Memory B cell (primary cell): ENCODE measurements at regions not wholly inside any gene's neighbourhood (a gene's known extent, or its start where the extent isn't known, plus 50 kb on each side); places are given as distances from the start of the nearest gene placed in this dataset.

Experiments
- ATAC-seq: fragments of 150-1000 bp; cut with Tn5 transposase; 2 replicates; pipeline ENCODE4 v1.10.0; 2021; ENCODE audit warnings: low read depth, mild to moderate bottlenecking, moderate library complexity
- DNase-seq, 2 donors: peaks; one replicate each; pipeline ENCODE4 v3.0.0; 2022; ENCODE audit warnings: low spot score in 2 of 2
- H3K27ac Mint-ChIP-seq: one replicate; pipeline ENCODE4 v1.8.0; 2022; ENCODE audit warnings: mild to moderate bottlenecking, moderate library complexity, mixed read lengths
- H3K27me3 Mint-ChIP-seq: one replicate; pipeline ENCODE4 v1.8.0; 2022; ENCODE audit warnings: mixed read lengths
- H3K36me3 Mint-ChIP-seq: one replicate; pipeline ENCODE4 v1.8.0; 2022; ENCODE audit warnings: mild to moderate bottlenecking, mixed read lengths
- H3K4me1 Mint-ChIP-seq: one replicate; pipeline ENCODE4 v1.8.0; 2022; ENCODE audit warnings: mixed read lengths
- H3K4me3 Mint-ChIP-seq: one replicate; pipeline ENCODE4 v1.8.0; 2022; ENCODE audit warnings: mild to moderate bottlenecking, moderate library complexity, mixed read lengths
- H3K9me3 Mint-ChIP-seq: one replicate; pipeline ENCODE4 v1.8.0; 2022; ENCODE audit warnings: mixed read lengths

DNA sequence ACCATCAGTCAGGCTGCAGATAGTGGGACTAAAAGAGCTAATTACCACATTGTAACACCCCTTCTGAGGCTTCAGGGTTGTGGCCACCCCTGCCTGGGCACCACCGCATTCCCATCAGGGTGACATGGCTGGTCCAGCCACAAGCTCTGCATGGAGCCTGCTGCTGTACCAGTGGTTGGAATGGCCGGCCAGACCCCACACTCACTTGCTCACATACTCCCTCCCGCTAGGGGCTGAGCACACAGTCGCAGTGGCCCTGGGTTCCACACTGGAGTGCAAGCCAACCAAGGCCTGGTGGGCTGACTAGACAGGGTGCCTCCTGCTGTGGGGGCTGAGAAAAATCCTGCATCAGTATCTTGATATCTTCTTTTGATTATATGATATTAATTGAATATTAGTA is 182.8 kb upstream of the STK17B start:
- Mint-ChIP-seq H3K4me1 (peaks cover 2% of the 10 kb centered on the region), H3K27ac (no peak overlapping the region), H3K36me3 (peaks cover 7% of the 10 kb centered on the region), H3K27me3 (peaks cover 9% of the 10 kb centered on the region), H3K9me3 (peaks cover 8% of the 10 kb centered on the region), H3K4me3 (no peak overlapping the region)
- DNase-seq (no peak), ATAC-seq (no peak)

DNA sequence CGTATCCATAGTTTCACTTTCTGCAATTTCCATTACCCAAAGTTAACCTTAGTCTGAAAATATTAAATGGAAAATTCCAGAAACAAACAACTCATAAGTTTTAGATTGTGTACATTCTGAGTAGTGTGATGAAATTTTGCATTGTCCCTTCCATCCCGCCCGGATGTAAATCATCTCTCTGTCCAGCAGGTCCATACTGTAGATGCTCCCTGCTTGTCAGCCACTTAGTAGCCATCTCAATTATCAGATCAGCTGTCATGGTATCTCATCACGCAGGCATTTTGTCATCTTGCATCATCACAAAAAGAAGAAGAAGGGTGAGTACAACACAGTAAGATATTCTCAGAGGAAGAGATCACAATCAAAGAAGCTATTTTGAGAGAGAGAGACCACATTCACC is 185.0 kb upstream of the STK17B start:
- Mint-ChIP-seq H3K27ac (no peak overlapping the region), H3K36me3 (peaks cover 7% of the 10 kb centered on the region), H3K9me3 (peaks cover 8% of the 10 kb centered on the region), H3K4me1 (peaks cover 2% of the 10 kb centered on the region), H3K4me3 (no peak overlapping the region), H3K27me3 (peaks cover 6% of the 10 kb centered on the region)
- ATAC-seq = no peak
- no peak for DNase-seq

DNA sequence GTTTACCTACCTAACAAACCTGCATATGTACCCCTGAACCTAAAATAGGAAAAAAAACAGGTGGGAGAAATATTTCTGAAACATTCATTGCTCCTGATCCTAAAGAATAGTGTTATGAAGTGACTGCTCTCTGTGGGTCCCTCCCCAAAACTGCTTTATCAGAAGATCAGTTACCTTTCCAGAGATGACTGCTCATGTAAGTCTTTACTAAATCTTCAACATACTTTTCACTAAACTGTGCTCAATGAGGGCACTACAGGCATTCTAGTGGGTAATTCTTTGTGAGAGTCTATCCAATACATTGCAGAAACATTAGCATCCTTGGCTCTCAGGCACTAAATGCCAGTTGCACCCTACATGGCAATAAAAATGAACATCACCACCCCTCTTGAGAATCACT is 189.3 kb upstream of the STK17B start:
- ATAC-seq (no peak), DNase-seq (no peak)
- no peak overlapping the region for H3K4me3 Mint-ChIP-seq
- H3K4me1 Mint-ChIP-seq = peaks cover 2% of the 10 kb centered on the region
- no peaks in the 10 kb centered on the region for H3K36me3 Mint-ChIP-seq
- no peak overlapping the region for H3K27ac Mint-ChIP-seq
- no peaks in the 10 kb centered on the region for H3K9me3 Mint-ChIP-seq
- H3K27me3 Mint-ChIP-seq = peaks cover 2% of the 10 kb centered on the region

DNA sequence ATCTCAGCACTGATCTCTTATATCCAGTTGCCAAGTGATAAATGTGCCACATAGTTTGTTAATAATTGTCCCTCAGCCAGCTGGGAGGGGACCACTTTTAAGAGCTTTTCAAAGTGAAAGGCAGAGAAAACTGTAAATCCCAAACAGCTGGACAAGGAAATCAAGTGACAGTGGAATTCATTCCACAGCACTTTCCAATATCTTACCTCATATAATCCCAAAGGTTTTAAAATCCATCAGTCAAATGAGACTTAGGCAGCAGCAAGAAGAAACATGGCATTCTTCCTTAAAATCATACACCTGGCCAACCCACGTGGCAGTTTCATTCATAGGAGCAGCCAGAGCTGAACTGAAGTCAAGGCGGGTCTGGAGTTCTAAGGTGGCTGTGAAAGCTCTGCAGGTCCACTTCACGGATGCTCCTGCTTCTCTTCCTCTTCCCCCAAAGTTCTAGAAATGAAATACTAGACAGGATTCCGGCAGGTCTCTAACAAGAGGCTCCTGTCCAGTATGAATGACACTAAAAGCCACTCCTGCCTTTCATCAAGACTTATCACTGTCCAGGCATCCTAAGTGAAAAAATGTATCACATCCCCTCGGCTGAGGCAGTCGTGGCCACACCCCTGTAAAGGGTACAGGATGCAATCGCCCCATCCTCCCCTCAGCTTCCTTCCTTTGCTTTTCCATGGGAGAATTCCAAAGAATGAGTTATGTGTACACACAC is 190.4 kb upstream of the STK17B start:
- no peaks in the 10 kb centered on the region for H3K9me3 Mint-ChIP-seq
- no peaks in the 10 kb centered on the region for H3K4me1 Mint-ChIP-seq
- no peak for ATAC-seq
- no peak overlapping the region for H3K27ac Mint-ChIP-seq
- H3K4me3 Mint-ChIP-seq = no peak overlapping the region
- H3K27me3 Mint-ChIP-seq = no peaks in the 10 kb centered on the region
- no peaks in the 10 kb centered on the region for H3K36me3 Mint-ChIP-seq
- no peak for DNase-seq

DNA sequence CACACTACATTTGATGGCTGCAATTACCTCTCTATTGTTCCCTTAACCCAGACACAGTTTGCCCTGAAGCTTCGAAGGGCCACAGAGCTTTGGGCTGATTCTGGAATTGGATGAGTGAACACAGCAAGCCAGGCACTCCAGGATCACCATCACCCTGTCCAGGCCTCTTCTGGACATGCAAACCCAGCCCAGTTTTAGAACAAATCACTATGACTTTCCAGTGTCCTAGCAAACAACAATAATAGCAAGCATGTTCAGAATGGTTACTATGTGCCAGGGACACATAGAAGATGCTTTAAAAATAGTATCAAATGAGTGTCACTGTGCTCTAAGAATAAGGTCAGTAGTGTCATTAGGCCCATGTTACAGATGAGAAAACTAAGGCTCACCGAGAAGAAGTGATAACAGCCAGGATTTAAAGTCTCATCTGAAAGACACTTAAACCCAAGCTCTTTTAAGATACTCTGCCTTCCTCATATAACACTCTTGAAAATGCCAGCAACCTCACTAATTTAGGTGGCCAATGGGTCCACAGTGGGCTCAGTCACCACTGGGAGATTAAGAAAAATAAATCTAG is 191.7 kb upstream of the STK17B start:
- H3K9me3 Mint-ChIP-seq = peaks cover 5% of the 10 kb centered on the region
- ATAC-seq = no peak
- H3K4me1 Mint-ChIP-seq = no peaks in the 10 kb centered on the region
- no peak overlapping the region for H3K27ac Mint-ChIP-seq
- DNase-seq = no peak
- no peak overlapping the region for H3K4me3 Mint-ChIP-seq
- peaks cover 1% of the 10 kb centered on the region for H3K27me3 Mint-ChIP-seq
- no peaks in the 10 kb centered on the region for H3K36me3 Mint-ChIP-seq

DNA sequence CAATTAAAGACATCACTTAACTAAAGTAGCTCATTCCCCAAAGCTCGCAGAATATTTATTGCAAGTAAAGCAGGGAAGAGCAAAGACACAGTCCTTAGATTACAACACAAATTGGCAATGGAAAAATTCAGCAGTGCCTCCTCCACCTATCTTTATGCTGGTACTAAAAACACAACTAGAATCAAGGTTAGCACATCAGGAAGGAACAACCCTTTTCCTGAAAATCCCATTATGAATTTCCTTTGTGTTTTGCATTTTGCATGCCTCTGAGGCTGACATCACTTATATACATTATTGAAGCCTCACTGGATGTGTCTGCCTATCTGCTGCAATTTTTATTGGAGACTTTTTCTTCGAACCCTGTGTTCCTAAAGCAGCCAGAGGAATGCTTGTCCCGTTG is 193.8 kb upstream of the STK17B start:
- DNase-seq (no peak), ATAC-seq (no peak)
- peaks cover 4% of the 10 kb centered on the region for H3K36me3 Mint-ChIP-seq
- no peak overlapping the region for H3K27ac Mint-ChIP-seq
- H3K9me3 Mint-ChIP-seq = peaks cover 10% of the 10 kb centered on the region
- no peak overlapping the region for H3K4me3 Mint-ChIP-seq
- peaks cover 1% of the 10 kb centered on the region for H3K27me3 Mint-ChIP-seq
- H3K4me1 Mint-ChIP-seq = no peaks in the 10 kb centered on the region

DNA sequence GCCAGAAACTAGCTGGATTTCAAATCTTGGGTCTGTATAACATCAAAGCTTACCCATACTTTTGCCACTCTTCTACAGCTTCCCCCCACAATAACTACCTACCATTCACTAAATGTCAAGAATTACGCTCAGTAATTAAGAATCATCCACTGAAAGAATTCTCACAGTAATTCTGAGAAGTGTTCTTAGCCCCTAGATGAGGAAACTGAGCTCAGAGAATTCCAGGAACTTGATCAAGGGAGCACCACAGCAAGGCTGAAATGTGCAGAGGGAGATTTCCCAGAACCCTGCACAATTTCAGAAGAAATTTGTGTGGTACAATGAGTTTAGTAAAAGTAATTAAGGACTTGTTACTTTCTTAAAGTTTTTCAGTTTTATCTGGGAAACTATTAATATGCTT is 194.5 kb upstream of the STK17B start:
- peaks cover 1% of the 10 kb centered on the region for H3K27me3 Mint-ChIP-seq
- H3K4me1 Mint-ChIP-seq = no peaks in the 10 kb centered on the region
- H3K9me3 Mint-ChIP-seq = peaks cover 10% of the 10 kb centered on the region
- DNase-seq (no peak), ATAC-seq (no peak)
- peaks cover 4% of the 10 kb centered on the region for H3K36me3 Mint-ChIP-seq
- no peak overlapping the region for H3K4me3 Mint-ChIP-seq
- no peak overlapping the region for H3K27ac Mint-ChIP-seq

DNA sequence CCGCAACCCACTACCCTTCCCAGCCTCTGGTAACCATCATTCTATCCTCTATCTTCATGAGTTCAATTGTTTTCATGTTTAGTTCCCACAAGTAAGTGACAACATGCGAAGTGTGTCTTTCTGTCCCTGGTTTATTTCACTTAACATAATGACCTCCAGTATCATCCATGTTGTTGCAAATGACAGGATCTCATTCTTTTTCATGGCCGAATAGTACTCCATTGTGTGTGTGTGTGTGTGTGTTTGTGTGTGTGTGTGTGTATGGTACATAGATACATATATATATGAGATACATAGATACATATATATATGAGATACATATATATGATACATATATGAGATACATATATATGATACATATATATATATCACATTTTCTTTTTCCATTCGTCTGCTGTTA is 196.3 kb upstream of the STK17B start:
- no peaks in the 10 kb centered on the region for H3K4me1 Mint-ChIP-seq
- DNase-seq (no peak), ATAC-seq (no peak)
- H3K27me3 Mint-ChIP-seq = peaks cover 1% of the 10 kb centered on the region
- no peak overlapping the region for H3K27ac Mint-ChIP-seq
- no peak overlapping the region for H3K4me3 Mint-ChIP-seq
- H3K36me3 Mint-ChIP-seq = peaks cover 4% of the 10 kb centered on the region
- H3K9me3 Mint-ChIP-seq = peaks cover 10% of the 10 kb centered on the region

DNA sequence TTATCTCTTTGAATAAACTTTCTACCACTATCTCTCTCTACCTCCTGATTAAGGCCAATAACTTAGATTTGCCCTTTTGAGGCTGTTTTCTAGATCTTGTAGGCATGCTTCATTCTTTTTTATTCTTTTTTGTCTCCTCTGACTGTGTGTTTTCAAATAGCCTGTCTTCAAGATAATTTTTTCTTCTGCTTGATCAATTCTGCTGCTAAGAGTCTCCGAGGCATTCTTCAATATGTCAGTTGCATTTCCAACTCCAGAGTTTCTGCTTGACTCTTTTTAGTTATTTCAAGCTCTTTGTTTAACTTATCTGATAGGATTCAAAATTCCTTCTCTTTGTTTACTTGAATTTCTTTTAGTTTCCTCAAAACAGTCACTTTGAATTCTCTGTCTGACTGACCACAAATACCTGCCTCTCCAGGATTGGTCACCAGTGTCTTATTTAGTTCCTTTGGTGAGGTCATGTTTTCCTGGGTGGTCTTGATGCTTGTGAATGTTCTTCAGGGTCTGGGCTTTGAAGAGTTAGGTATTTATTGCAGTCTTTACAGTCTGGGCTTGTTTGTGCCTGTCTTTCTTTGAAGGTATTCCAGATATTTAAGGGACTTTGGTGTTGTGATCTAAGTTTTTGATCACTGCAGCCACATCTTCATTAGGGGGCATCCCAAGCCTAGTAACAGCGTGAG is 197.3 kb upstream of the STK17B start:
- Mint-ChIP-seq H3K27ac (no peak overlapping the region), H3K27me3 (peaks cover 1% of the 10 kb centered on the region), H3K4me3 (no peak overlapping the region)

DNA sequence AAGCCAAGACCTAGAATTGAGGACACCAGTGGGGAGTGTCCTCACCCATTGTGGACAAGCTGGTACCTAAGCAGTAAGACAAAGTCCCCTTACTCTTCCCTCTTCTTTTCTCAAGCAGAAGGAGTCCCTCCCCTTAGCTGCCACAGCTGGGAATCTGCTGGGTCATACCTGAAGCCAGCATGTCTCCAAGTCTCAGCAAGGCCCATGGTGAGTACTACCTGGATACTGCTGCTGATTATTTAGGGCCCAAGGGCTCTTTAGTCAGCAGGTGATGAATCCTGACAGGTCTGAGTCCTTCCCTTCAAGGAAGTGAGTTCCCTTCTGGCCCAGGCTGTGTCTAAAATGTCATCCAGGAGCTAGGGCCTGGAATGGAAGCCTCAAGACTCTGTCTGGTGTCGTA is 198.6 kb upstream of the STK17B start:
- ATAC-seq (no peak), DNase-seq (no peak)
- H3K4me3 Mint-ChIP-seq = no peak overlapping the region
- H3K27ac Mint-ChIP-seq = no peak overlapping the region
- peaks cover 1% of the 10 kb centered on the region for H3K27me3 Mint-ChIP-seq
- H3K4me1 Mint-ChIP-seq = no peaks in the 10 kb centered on the region
- H3K9me3 Mint-ChIP-seq = peaks cover 10% of the 10 kb centered on the region
- H3K36me3 Mint-ChIP-seq = peaks cover 4% of the 10 kb centered on the region

More for the DNA sequence above, 197.3 kb upstream of the STK17B start:
- DNase-seq = no peak
- no peaks in the 10 kb centered on the region for H3K4me1 Mint-ChIP-seq
- H3K36me3 Mint-ChIP-seq = peaks cover 4% of the 10 kb centered on the region
- peaks cover 10% of the 10 kb centered on the region for H3K9me3 Mint-ChIP-seq
- ATAC-seq = no peak

DNA sequence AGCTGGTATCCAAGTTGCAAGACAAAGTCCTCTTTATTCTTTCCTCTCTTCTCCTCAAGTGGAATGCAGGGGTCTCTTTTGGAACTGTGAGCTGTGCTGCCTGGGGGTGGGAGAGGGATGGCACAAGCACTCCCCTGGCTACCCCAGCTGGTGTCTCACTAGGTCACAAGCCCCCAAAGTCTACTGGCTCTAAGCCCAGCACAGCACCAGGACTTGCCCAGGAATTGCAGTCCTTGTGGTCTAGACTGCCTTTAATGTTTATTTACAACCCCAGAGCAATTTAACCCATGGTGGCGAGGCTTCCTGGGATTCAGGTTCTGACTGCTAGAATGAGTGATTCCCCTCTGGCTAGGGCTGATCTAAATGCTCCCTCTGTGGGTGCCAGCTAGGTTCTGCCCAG is 199.0 kb upstream of the STK17B start:
- no peaks in the 10 kb centered on the region for H3K4me1 Mint-ChIP-seq
- peaks cover 2% of the 10 kb centered on the region for H3K27me3 Mint-ChIP-seq
- H3K4me3 Mint-ChIP-seq = no peak overlapping the region
- H3K27ac Mint-ChIP-seq = no peak overlapping the region
- peaks cover 10% of the 10 kb centered on the region for H3K9me3 Mint-ChIP-seq
- DNase-seq (no peak), ATAC-seq (no peak)
- H3K36me3 Mint-ChIP-seq = peaks cover 4% of the 10 kb centered on the region

DNA sequence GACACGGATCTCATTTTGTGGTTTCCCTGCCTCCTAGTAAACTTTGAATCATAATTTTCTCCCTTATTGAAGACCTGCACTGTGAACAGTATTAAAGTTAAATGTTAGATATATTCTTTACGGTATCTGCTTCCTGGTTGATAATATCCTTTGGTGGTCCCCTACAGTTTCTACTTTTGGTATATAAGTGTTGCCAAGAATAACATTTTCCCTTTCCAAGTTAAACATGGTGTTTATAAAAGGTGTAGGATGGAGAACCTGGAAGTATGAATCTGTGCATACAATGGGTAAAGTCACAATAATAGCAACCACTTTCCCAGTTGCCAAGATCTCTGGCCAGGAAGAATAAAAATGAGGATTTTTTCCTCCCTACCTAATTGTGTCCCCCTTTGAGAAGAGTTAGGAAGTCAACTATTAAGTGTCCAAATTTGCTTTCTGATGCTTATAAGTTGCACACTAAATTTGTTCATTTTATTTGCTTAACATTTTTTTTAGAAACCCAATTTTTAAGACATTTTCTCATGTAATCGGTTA is 201.0 kb upstream of the STK17B start:
- peaks cover 4% of the 10 kb centered on the region for H3K36me3 Mint-ChIP-seq
- H3K27ac Mint-ChIP-seq = no peak overlapping the region
- H3K9me3 Mint-ChIP-seq = peaks cover 10% of the 10 kb centered on the region
- DNase-seq (no peak), ATAC-seq (no peak)
- peaks cover 6% of the 10 kb centered on the region for H3K27me3 Mint-ChIP-seq
- H3K4me3 Mint-ChIP-seq = no peak overlapping the region
- no peaks in the 10 kb centered on the region for H3K4me1 Mint-ChIP-seq

DNA sequence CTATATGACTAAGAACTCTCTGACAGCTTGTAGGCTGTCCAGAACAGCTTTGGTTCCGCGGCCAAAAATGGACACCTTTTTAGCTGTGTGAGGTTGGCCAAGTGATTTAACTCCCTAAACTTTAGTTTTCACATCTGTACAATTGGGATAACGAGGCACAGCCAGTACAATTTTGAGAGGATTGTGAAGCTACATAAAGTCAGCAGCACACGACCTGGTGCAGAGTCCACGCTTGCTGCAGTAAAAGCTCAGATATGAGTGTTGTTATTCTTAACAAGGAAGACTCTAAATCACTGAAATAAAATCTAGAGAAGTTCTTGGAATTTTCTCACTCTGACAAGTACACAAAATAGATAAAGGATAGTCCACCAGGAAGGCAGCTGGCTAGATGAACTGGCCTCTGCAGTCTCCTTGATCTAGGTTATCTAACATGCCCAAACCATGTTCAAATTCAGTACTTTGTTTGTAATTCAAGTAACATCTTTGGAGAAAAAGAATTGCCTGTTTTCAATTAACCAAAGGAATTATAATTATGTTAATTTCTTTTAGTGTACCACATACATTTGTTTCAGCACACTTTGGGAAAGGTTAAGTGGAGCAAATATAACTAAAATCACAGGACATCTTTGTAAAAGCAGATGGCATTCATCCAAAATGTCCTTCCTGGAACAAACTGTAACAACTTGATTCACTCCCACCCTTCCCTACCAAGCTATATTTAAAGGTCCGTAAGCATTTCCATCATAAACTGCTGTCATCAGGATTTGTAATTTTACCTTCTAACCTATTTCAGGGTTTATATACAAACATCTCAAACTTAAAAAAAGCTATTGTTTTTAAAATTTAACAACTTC is 201.7 kb upstream of the STK17B start:
- Mint-ChIP-seq H3K9me3 (peaks cover 5% of the 10 kb centered on the region), H3K4me1 (no peaks in the 10 kb centered on the region), H3K27ac (no peak overlapping the region), H3K36me3 (peaks cover 4% of the 10 kb centered on the region), H3K27me3 (peaks cover 4% of the 10 kb centered on the region), H3K4me3 (no peak overlapping the region)
- DNase-seq (no peak), ATAC-seq (no peak)
